H1 (cell line): ENCODE measurements at regions not wholly inside any gene's neighbourhood (a gene's known extent, or its start where the extent isn't known, plus 50 kb on each side); places are given as distances from the start of the nearest gene placed in this dataset.

Experiments
- CBX5 ChIP-seq: fragments of 300-800, 300-1000 bp; sonication (generic); IDR thresholded peaks from 2 replicates; pipeline ENCODE4 v1.7.1; 2016; ENCODE audit warnings: antibody characterized with exemption, low read length, low read depth
- SIX5 ChIP-seq: IDR thresholded peaks from 2 replicates; pipeline ENCODE4 v1.6.1; 2011; ENCODE audit warnings: mild to moderate bottlenecking, low read depth, low read length

- TF ChIP-seq CBX5 (no peak), SIX5 (no peak)
Observed at GRCh38 chr11:70769106-70769505, 370.8 kb downstream of the CTTN start (continued).
